Prostate gland (tissue), 2 donors: ENCODE measurements at regions not wholly inside any gene's neighbourhood (a gene's known extent, or its start where the extent isn't known, plus 50 kb on each side); places are given as distances from the start of the nearest gene placed in this dataset.

Experiments used
- CTCF ChIP-seq, 4 experiments: fragments of 200-600 bp in 2 of 4; fragments of 450-650 bp in 2 of 4; sonication (generic) in 2 of 4; IDR thresholded peaks; 1 replicate in 3 of 4; 2 replicates in 1 of 4; pipeline ENCODE4 v1.5.1; 2016 to 2019; ENCODE audit warnings: antibody characterized with exemption in 4 of 4, mild to moderate bottlenecking in 2 of 4, moderate library complexity in 2 of 4
- POLR2AphosphoS5 ChIP-seq: sonication (generic); formaldehyde crosslinking; IDR thresholded peaks from one replicate; pipeline ENCODE4 v1.6.1; 2017; ENCODE audit warnings: antibody characterized with exemption

- no peak for TF ChIP-seq CTCF (IDR thresholded peaks at IDR 0.05)
- TF ChIP-seq POLR2AphosphoS5, result no peak
These were observed 287.2 kb upstream of the ZNF608 start for GRCh38 chr5:125033602-125034001.
